Left ventricle myocardium inferior (tissue), 1 donor: ENCODE measurements at regions not wholly inside any gene's neighbourhood (a gene's known extent, or its start where the extent isn't known, plus 50 kb on each side); places are given as distances from the start of the nearest gene placed in this dataset.

Experiments used
- DNase-seq: peaks from one replicate; pipeline ENCODE4 v3.0.0-alpha.2; 2020
- H3K27ac ChIP-seq: fragments of 200-600 bp; replicated peaks from 2 replicates; pipeline ENCODE4 v1.8.0; 2021
- H3K27me3 ChIP-seq: fragments of 200-600 bp; 2 replicates; pipeline ENCODE4 v1.8.0; 2021; ENCODE audit warnings: low read depth
- H3K36me3 ChIP-seq: fragments of 200-600 bp; 2 replicates; pipeline ENCODE4 v1.8.0; 2021
- H3K4me1 ChIP-seq: fragments of 200-600 bp; 2 replicates; pipeline ENCODE4 v1.8.0; 2021
- H3K4me3 ChIP-seq: fragments of 200-600 bp; 2 replicates; pipeline ENCODE4 v1.8.0; 2021; ENCODE audit warnings: mild to moderate bottlenecking, moderate library complexity
- H3K9me3 ChIP-seq: fragments of 200-600 bp; replicated peaks from 2 replicates; pipeline ENCODE4 v1.8.0; 2021
- CTCF ChIP-seq: fragments of 200-600 bp; IDR thresholded peaks from 2 replicates; pipeline ENCODE4 v1.8.0; 2021; ENCODE audit warnings: antibody characterized with exemption, mild to moderate bottlenecking, borderline replicate concordance
- intact Hi-C: fragments of 100-400 bp; cut with micrococcal nuclease; formaldehyde crosslinking; loops from one replicate; pipeline ENCODE4 v1.11.0; 2022
- donor health status: DM: no; HTN: yes; CAD: no; lungs with severe emphysema.

GRCh38 chr9:102587281-102587680 is 407.9 kb upstream of the CYLC2 start:
- no peaks in the 10 kb centered on the region for H3K4me1 ChIP-seq
- intact Hi-C loops, result no loop called here
- no peak overlapping the region for H3K27ac ChIP-seq
- H3K9me3 ChIP-seq, result no peaks in the 10 kb centered on the region
- TF ChIP-seq CTCF, result no peak
- H3K4me3 ChIP-seq, result no peak overlapping the region
- no peaks in the 10 kb centered on the region for H3K36me3 ChIP-seq
- no peaks in the 10 kb centered on the region for H3K27me3 ChIP-seq
- DNase-seq, result no peak

- no peaks in the 10 kb centered on the region for H3K4me1 ChIP-seq
- no peak for TF ChIP-seq CTCF
- H3K27me3 ChIP-seq, result no peaks in the 10 kb centered on the region
- DNase-seq, result no peak
- intact Hi-C loops, result no loop called here
- no peaks in the 10 kb centered on the region for H3K36me3 ChIP-seq
- H3K27ac ChIP-seq, result no peak overlapping the region
- no peak overlapping the region for H3K4me3 ChIP-seq
- H3K9me3 ChIP-seq, result peaks cover 32% of the 10 kb centered on the region
Measured at GRCh38 chr9:102569436-102569835, 425.7 kb upstream of the CYLC2 start.

GRCh38 chr9:102551346-102551745 is 443.8 kb upstream of the CYLC2 start:
- no peaks in the 10 kb centered on the region for H3K36me3 ChIP-seq
- H3K4me3 ChIP-seq, result no peak overlapping the region
- no peaks in the 10 kb centered on the region for H3K4me1 ChIP-seq
- no peak for DNase-seq
- TF ChIP-seq CTCF, result no peak
- intact Hi-C loops, result no loop called here
- H3K27me3 ChIP-seq, result no peaks in the 10 kb centered on the region
- peaks cover 42% of the 10 kb centered on the region for H3K9me3 ChIP-seq
- H3K27ac ChIP-seq, result no peak overlapping the region

GRCh38 chr9:102550886-102551285 is 444.2 kb upstream of the CYLC2 start:
- Histone ChIP-seq H3K9me3 (peaks cover 42% of the 10 kb centered on the region), H3K4me1 (no peaks in the 10 kb centered on the region), H3K4me3 (no peak overlapping the region), H3K36me3 (no peaks in the 10 kb centered on the region), H3K27ac (no peak overlapping the region), H3K27me3 (no peaks in the 10 kb centered on the region)
- no peak for DNase-seq
- TF ChIP-seq CTCF, result no peak
- intact Hi-C loops, result no loop called here

GRCh38 chr9:102550266-102550665 is 444.9 kb upstream of the CYLC2 start:
- TF ChIP-seq CTCF, result no peak
- no peak for DNase-seq
- Histone ChIP-seq H3K27ac (no peak overlapping the region), H3K9me3 (peaks cover 42% of the 10 kb centered on the region), H3K27me3 (no peaks in the 10 kb centered on the region), H3K4me3 (no peak overlapping the region), H3K36me3 (no peaks in the 10 kb centered on the region), H3K4me1 (no peaks in the 10 kb centered on the region)
- intact Hi-C loops, result no loop called here

GRCh38 chr9:102534031-102534430 is 461.1 kb upstream of the CYLC2 start:
- Histone ChIP-seq H3K27me3 (no peaks in the 10 kb centered on the region), H3K27ac (no peak overlapping the region), H3K9me3 (peaks cover 9% of the 10 kb centered on the region), H3K4me1 (no peaks in the 10 kb centered on the region), H3K36me3 (no peaks in the 10 kb centered on the region), H3K4me3 (no peak overlapping the region)
- no peak for DNase-seq
- TF ChIP-seq CTCF, result no peak
- intact Hi-C loops, result loop anchor here (10.0 kb wide), 1 partner anchor 59 kb away; no protein-coding TSS in a partner anchor
